Caco-2 (cell line): ENCODE measurements at regions not wholly inside any gene's neighbourhood (a gene's known extent, or its start where the extent isn't known, plus 50 kb on each side); places are given as distances from the start of the nearest gene placed in this dataset.
"Not testable (repeated sequence)": the region's sequence is repeated elsewhere in the genome, so short reads cannot be mapped to it uniquely, and the experiment has no call there.

Source experiments
- BruUV-seq: library from RNA; stranded (reverse); fragments of 400-500 nt; replicated peaks from 2 replicates; lab custom pipeline; 2021; lab: Mats Ljungman, UMichigan
- CTCF ChIA-PET: fragments of 300-600 bp; sonication (Branson Sonifier 250); formaldehyde crosslinking; loops from one replicate; lab custom pipeline; 2022; ENCODE audit warnings: antibody characterized with exemption; lab: Charles Lee
- POLR2A ChIA-PET: fragments of 300-600 bp; sonication (Branson Sonifier 250); formaldehyde crosslinking; loops from one replicate; lab custom pipeline; 2022; ENCODE audit warnings: antibody characterized with exemption; lab: Charles Lee
- DNase-seq, 2 experiments: peaks; one replicate each; pipeline versions ENCODE4 v3.0.0 to v3.0.0-alpha.2; 2020 to 2022
- H3K27me3 ChIP-seq: replicated peaks from 2 replicates; pipeline ENCODE4 v1.6.0; 2011; ENCODE audit warnings: low read length; ENCODE audit not compliant: control insufficient read depth, insufficient read depth
- H3K36me3 ChIP-seq: 2 replicates; pipeline ENCODE4 v1.5.1; 2011; ENCODE audit warnings: low read length; ENCODE audit not compliant: control insufficient read depth, insufficient read depth
- H3K4me1 ChIP-seq: fragments of 250-450 bp; sonication (Bioruptor Pico); 2 replicates; pipeline ENCODE4 v1.5.1; 2020; ENCODE audit warnings: mild to moderate bottlenecking
- H3K4me3 ChIP-seq: 2 replicates; pipeline ENCODE4 v1.5.1; 2011; ENCODE audit warnings: low read depth, mild to moderate bottlenecking, control low read depth, low read length
- H3K9me3 ChIP-seq: fragments of 250-450 bp; sonication (Bioruptor Pico); 2 replicates; pipeline ENCODE4 v1.5.1; 2020; ENCODE audit warnings: mild to moderate bottlenecking, moderate library complexity
- H3K27ac Mint-ChIP-seq: one replicate; pipeline ENCODE4 v1.8.0; 2022; ENCODE audit warnings: mixed read lengths; ENCODE audit not compliant: unreplicated experiment
- H3K27me3 Mint-ChIP-seq: one replicate; pipeline ENCODE4 v1.8.0; 2022; ENCODE audit warnings: mixed read lengths; ENCODE audit not compliant: insufficient read depth, unreplicated experiment
- H3K36me3 Mint-ChIP-seq: one replicate; pipeline ENCODE4 v1.8.0; 2022; ENCODE audit warnings: mild to moderate bottlenecking, mixed read lengths; ENCODE audit not compliant: insufficient read depth, unreplicated experiment
- H3K4me1 Mint-ChIP-seq: one replicate; pipeline ENCODE4 v1.8.0; 2022; ENCODE audit warnings: low read depth, mixed read lengths; ENCODE audit not compliant: unreplicated experiment
- H3K4me3 Mint-ChIP-seq: one replicate; pipeline ENCODE4 v1.8.0; 2022; ENCODE audit warnings: mild to moderate bottlenecking, moderate library complexity, mixed read lengths; ENCODE audit not compliant: unreplicated experiment
- H3K9me3 Mint-ChIP-seq: one replicate; pipeline ENCODE4 v1.8.0; 2022; ENCODE audit warnings: mixed read lengths; ENCODE audit not compliant: unreplicated experiment
- intact Hi-C: fragments of 100-400 bp; cut with micrococcal nuclease; formaldehyde crosslinking; loops from one replicate; pipeline ENCODE4 v1.10.0; 2022; ENCODE audit not compliant: unreplicated experiment
- TF ChIP-seq, protein P1 (sequence below), 2 experiments: fragments of 200-600 bp in 1 of 2; IDR thresholded peaks; 1 replicate in 1 of 2; 2 replicates in 1 of 2; pipeline versions ENCODE4 v1.5.1 to v1.8.0; 2011 to 2022; ENCODE audit warnings: antibody characterized with exemption in 1 of 2, control low read depth in 1 of 2, inconsistent platforms in 1 of 2, low read depth in 1 of 2, low read length in 1 of 2, mild to moderate bottlenecking in 1 of 2, moderate library complexity in 1 of 2; ENCODE audit not compliant: insufficient read depth in 1 of 2, severe bottlenecking in 1 of 2, unreplicated experiment in 1 of 2

DNA sequence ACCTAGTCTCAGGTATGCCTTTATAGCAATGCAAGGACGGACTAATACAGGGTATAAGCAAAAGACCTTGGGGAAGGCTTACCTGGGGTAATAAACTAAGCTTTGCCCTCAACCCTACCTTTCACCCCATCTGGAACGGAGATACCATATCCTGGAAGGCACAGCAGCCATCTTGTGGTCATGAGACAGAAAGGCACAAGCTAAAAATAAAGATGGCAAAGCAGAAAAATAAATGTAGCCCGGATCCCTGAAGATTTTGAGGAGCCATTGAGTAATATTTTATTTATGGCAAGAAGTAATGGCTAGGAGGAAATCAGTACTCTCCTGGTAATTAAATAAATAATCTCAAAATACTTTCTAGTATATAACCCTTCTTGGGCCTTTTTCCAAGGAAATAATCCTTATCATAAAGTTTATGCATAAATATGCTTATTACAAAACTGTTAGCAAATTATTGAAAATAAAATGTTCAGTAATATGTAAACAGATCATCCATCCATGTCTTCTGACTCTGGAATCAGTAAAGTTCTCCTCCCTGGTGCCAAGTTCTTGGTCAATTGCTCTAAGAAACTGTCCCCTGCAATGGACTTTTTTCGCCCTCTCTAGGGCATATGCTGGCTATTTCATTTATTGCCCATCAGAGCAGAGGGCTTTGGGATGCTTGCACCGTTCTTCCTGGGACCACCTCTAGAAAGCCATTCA, 198.7 kb downstream of the SPP2 start:
- H3K4me1 ChIP-seq: peaks cover 27% of the 10 kb centered on the region
- Mint-ChIP-seq H3K27me3 (no peaks in the 10 kb centered on the region), H3K9me3 (no peaks in the 10 kb centered on the region), H3K4me1 (peaks cover 9% of the 10 kb centered on the region), H3K36me3 (peaks cover 5% of the 10 kb centered on the region), H3K4me3 (no peak overlapping the region), H3K27ac (peak overlapping the region; percentile 53)
- TF ChIP-seq, protein P1, sequence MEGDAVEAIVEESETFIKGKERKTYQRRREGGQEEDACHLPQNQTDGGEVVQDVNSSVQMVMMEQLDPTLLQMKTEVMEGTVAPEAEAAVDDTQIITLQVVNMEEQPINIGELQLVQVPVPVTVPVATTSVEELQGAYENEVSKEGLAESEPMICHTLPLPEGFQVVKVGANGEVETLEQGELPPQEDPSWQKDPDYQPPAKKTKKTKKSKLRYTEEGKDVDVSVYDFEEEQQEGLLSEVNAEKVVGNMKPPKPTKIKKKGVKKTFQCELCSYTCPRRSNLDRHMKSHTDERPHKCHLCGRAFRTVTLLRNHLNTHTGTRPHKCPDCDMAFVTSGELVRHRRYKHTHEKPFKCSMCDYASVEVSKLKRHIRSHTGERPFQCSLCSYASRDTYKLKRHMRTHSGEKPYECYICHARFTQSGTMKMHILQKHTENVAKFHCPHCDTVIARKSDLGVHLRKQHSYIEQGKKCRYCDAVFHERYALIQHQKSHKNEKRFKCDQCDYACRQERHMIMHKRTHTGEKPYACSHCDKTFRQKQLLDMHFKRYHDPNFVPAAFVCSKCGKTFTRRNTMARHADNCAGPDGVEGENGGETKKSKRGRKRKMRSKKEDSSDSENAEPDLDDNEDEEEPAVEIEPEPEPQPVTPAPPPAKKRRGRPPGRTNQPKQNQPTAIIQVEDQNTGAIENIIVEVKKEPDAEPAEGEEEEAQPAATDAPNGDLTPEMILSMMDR (IDR thresholded peaks at IDR 0.05; ENCODE audit: insufficient read depth in 1 of 2, low read depth in 1 of 2, low read length in 1 of 2, severe bottlenecking in 1 of 2, unreplicated experiment in 1 of 2): no peak
- intact Hi-C loops: no loop called here
- no peaks in the 10 kb centered on the region for H3K36me3 ChIP-seq
- ChIA-PET CTCF (interaction anchor here (0.5 to 0.6 kb wide), 2 partner anchors 112 to 178 kb away, joined by 4 to 6 read pairs; no protein-coding TSS in a partner anchor), POLR2A (no interaction called here)
- no TSS peak for BruUV-seq
- no peak overlapping the region for H3K4me3 ChIP-seq
- no peak for DNase-seq
- H3K27me3 ChIP-seq: no peaks in the 10 kb centered on the region
- 0 out of 2 replicates have a peak, but pooled peaks cover 3% of the 10 kb centered on the region for H3K9me3 ChIP-seq

DNA sequence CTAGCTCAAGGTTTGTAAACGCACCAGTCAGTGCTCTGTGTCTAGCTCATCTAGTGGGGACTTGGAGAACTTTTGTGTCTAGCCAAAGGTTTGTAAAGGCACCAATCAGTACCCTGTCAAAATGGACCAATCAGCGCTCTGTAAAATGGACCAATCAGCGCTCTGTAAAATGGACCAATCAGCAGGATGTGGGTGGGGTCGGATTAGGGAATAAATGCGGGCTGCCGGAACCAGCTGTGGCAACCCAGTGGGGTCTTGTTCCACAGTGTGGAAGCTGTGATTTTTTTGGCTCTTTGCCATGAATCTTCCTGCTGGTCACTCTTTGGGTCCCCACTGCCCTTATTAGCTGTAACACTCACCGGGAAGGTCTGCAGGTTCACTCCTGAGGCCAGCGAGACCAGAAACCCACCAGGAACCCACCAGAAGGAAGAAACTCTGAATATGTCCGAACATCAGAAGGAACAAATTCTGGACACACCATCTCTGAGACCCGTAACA, 197.8 kb downstream of the SPP2 start:
- H3K4me3 ChIP-seq, H3K36me3 ChIP-seq, BruUV-seq, intact Hi-C loops, H3K27ac Mint-ChIP-seq, H3K27me3 ChIP-seq, CTCF ChIA-PET, H3K27me3 Mint-ChIP-seq, H3K36me3 Mint-ChIP-seq, H3K9me3 Mint-ChIP-seq, DNase-seq, H3K4me3 Mint-ChIP-seq, POLR2A ChIA-PET, H3K9me3 ChIP-seq: not testable (repeated sequence)
- peaks cover 32% of the 10 kb centered on the region for H3K4me1 ChIP-seq
- H3K4me1 Mint-ChIP-seq: peaks cover 17% of the 10 kb centered on the region

DNA sequence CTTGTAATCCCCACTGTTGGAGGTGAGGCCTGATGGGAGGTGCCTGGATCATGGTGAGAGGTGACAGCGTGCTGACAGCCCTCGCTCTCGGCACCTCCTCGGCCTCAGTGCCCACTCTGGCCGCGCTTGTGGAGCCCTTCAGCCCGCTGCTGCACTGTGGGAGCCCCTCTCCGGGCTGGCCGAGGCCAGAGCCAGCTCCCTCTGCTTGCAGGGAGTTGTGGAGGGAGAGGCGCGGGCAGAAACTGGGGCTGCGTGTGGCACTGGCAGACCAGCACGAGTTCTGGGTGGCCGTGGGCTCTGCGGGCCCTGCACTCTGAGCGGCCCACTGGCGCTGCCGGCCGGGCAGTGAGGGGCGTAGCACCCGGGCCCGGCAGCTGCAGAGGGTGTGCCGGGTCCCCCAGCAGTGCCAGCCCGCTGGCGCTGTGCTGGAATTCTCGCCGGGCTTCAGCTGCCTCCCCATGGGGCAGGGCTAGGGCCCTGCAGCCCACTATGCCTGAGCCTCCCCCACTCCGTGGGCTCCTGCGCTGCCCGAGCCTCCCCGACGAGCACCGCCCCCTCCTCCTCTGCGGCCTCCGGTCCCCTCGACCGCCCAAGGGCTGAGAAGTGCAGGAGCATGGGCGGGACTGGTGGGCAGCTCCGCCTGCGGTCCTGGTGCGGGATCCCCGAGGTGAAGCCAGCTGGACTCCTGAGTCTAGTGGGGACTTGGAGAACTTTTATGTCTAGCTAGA, 197.1 kb downstream of the SPP2 start:
- Mint-ChIP-seq H3K9me3 (no peaks in the 10 kb centered on the region), H3K4me3 (no peak overlapping the region), H3K4me1 (peaks cover 18% of the 10 kb centered on the region), H3K27me3 (no peaks in the 10 kb centered on the region), H3K36me3 (peaks cover 5% of the 10 kb centered on the region), H3K27ac (no peak overlapping the region)
- TF ChIP-seq, protein P1 (IDR thresholded peaks at IDR 0.05; ENCODE audit: insufficient read depth in 1 of 2, low read depth in 1 of 2, low read length in 1 of 2, severe bottlenecking in 1 of 2, unreplicated experiment in 1 of 2): no peak
- POLR2A ChIA-PET: no interaction called here
- peaks cover 32% of the 10 kb centered on the region for H3K4me1 ChIP-seq
- no peaks in the 10 kb centered on the region for H3K27me3 ChIP-seq
- intact Hi-C loops: no loop called here
- no peak for DNase-seq
- 0 out of 2 replicates have a peak, but pooled peaks cover 3% of the 10 kb centered on the region for H3K9me3 ChIP-seq
- no peak overlapping the region for H3K4me3 ChIP-seq
- no TSS peak for BruUV-seq
- H3K36me3 ChIP-seq: no peaks in the 10 kb centered on the region
- CTCF ChIA-PET: no interaction called here
